Activated effector memory CD4-positive, alpha-beta T cell treated with Interleukin-2 at 50 U/mL for 16 hours (primary cell): ENCODE measurements at regions not wholly inside any gene's neighbourhood (a gene's known extent, or its start where the extent isn't known, plus 50 kb on each side); places are given as distances from the start of the nearest gene placed in this dataset.

Source experiments
- DNase-seq: peaks from one replicate; pipeline ENCODE4 v3.0.0-alpha.2; 2020

- DNase-seq, result no peak
Observed at GRCh38 chr2:19711470-19712372, 190.1 kb downstream of the TTC32 start.

GRCh38 chr2:19710230-19710629 is 191.6 kb downstream of the TTC32 start:
- no peak for DNase-seq

- DNase-seq, result no peak
Observed at GRCh38 chr2:19709553-19709952, 192.2 kb downstream of the TTC32 start.

- DNase-seq, result no peak
Observed at GRCh38 chr2:19708776-19709175, 193.0 kb downstream of the TTC32 start.

GRCh38 chr2:19706332-19706731 is 195.5 kb downstream of the TTC32 start:
- no peak for DNase-seq

- DNase-seq, result no peak
Observed at GRCh38 chr2:19702267-19702666, 199.5 kb downstream of the TTC32 start.

- no peak for DNase-seq
Observed at GRCh38 chr2:19700861-19701585, 200.8 kb downstream of the TTC32 start.

GRCh38 chr2:19697131-19697530 is 204.7 kb downstream of the TTC32 start:
- DNase-seq, result no peak

GRCh38 chr2:19695706-19696105 is 206.1 kb downstream of the TTC32 start:
- no peak for DNase-seq

GRCh38 chr2:19691892-19692291 is 209.9 kb downstream of the TTC32 start:
- DNase-seq, result no peak

- DNase-seq, result no peak
Observed at GRCh38 chr2:19690429-19690828, 211.4 kb downstream of the TTC32 start.

GRCh38 chr2:19689646-19690168 is 212.1 kb downstream of the TTC32 start:
- no peak for DNase-seq

- no peak for DNase-seq
Observed at GRCh38 chr2:19688059-19688458, 213.7 kb downstream of the TTC32 start.

- DNase-seq, result no peak
Observed at GRCh38 chr2:19687017-19687659, 214.6 kb downstream of the TTC32 start.

- DNase-seq, result no peak
Observed at GRCh38 chr2:19686439-19686838, 215.3 kb downstream of the TTC32 start.

GRCh38 chr2:19685731-19686130 is 216.1 kb downstream of the TTC32 start:
- DNase-seq, result no peak

- no peak for DNase-seq
Observed at GRCh38 chr2:19684516-19684915, 217.3 kb downstream of the TTC32 start.

GRCh38 chr2:19683556-19683955 is 218.2 kb downstream of the TTC32 start:
- DNase-seq, result no peak

- DNase-seq, result no peak
Observed at GRCh38 chr2:19682493-19682892, 219.3 kb downstream of the TTC32 start.

- DNase-seq, result no peak
Observed at GRCh38 chr2:19677825-19678518, 223.8 kb downstream of the TTC32 start.

GRCh38 chr2:19677215-19677777 is 224.5 kb downstream of the TTC32 start:
- DNase-seq, result no peak

- no peak for DNase-seq
Observed at GRCh38 chr2:19676770-19677169, 225.0 kb downstream of the TTC32 start.
